Testis (tissue), 2 donors: ENCODE measurements at regions not wholly inside any gene's neighbourhood (a gene's known extent, or its start where the extent isn't known, plus 50 kb on each side); places are given as distances from the start of the nearest gene placed in this dataset.

Experiments
- POLR2A ChIP-seq: fragments of 450-650 bp; IDR thresholded peaks from one replicate; pipeline ENCODE4 v1.6.1; 2017; ENCODE audit warnings: antibody characterized with exemption, mild to moderate bottlenecking, moderate library complexity
- TF ChIP-seq, protein P1 (sequence below), 3 experiments: fragments of 450-650 bp in 2 of 3; fragments of 200-600 bp in 1 of 3; sonication (generic) in 1 of 3; IDR thresholded peaks; one replicate each; pipeline ENCODE4 v1.5.1; 2016 to 2019; ENCODE audit warnings: antibody characterized with exemption in 3 of 3, mild to moderate bottlenecking in 2 of 3, moderate library complexity in 1 of 3

DNA sequence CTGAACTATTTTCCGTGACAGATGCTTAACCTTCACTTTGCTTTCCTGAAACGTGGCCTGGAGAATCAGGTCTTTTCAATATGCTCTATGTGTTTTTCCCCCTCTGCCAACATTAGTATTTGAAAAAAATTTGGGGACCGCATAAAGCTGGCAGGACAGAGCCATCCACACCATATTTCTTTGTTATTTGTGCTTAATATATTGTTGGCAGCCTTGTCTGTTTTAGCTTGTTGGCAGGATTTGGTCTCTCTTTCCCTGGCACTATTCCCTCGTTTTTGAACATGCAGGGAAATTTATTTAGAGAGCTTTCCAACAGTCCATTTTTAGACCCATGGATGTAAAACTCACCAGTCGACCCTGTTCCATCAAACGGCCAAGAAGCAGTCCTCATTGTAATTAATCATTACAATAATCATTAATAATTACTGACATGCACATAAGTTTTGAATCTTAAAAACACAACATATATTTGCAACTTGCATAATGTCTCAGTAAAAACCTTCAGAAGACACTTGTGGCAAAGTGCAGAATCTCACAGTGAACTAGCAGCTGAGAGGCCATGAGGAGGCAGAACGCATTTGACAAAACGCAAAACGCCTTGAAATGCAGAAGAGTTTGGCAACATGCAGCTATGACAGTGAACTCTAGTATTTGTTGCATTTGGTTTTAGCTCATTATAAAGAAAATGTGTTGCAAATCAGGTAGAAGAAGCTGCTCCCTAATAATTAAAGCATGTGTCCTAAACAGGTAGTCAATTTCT lies 514.2 kb downstream of the C6orf118 start:
- TF ChIP-seq, protein P1, sequence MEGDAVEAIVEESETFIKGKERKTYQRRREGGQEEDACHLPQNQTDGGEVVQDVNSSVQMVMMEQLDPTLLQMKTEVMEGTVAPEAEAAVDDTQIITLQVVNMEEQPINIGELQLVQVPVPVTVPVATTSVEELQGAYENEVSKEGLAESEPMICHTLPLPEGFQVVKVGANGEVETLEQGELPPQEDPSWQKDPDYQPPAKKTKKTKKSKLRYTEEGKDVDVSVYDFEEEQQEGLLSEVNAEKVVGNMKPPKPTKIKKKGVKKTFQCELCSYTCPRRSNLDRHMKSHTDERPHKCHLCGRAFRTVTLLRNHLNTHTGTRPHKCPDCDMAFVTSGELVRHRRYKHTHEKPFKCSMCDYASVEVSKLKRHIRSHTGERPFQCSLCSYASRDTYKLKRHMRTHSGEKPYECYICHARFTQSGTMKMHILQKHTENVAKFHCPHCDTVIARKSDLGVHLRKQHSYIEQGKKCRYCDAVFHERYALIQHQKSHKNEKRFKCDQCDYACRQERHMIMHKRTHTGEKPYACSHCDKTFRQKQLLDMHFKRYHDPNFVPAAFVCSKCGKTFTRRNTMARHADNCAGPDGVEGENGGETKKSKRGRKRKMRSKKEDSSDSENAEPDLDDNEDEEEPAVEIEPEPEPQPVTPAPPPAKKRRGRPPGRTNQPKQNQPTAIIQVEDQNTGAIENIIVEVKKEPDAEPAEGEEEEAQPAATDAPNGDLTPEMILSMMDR (IDR thresholded peaks at IDR 0.05), result no peak
- TF ChIP-seq POLR2A, result no peak
